Tibial nerve (tissue), 4 donors: ENCODE measurements at regions not wholly inside any gene's neighbourhood (a gene's known extent, or its start where the extent isn't known, plus 50 kb on each side); places are given as distances from the start of the nearest gene placed in this dataset.

Source experiments
- DNase-seq, 2 donors: peaks; one replicate each; pipeline ENCODE4 v3.0.0-alpha.2; 2019; ENCODE audit warnings: low spot score in 2 of 2
- H3K27ac ChIP-seq, 4 donors: fragments of 200-600 bp; sonication (generic) in 3 of 4; one replicate each; pipeline ENCODE4 v1.5.1; 2017 to 2019; ENCODE audit warnings: mild to moderate bottlenecking in 1 of 4
- H3K27me3 ChIP-seq, 2 donors: fragments of 200-600 bp; sonication (generic) in 1 of 2; one replicate each; pipeline versions ENCODE4 v1.5.1 to v1.6.0; 2017 to 2019
- H3K36me3 ChIP-seq, 3 donors: fragments of 200-600 bp; sonication (generic); one replicate each; pipeline ENCODE4 v1.5.1; 2018 to 2019
- H3K4me1 ChIP-seq, 4 donors: fragments of 200-600 bp; sonication (generic) in 3 of 4; one replicate each; pipeline ENCODE4 v1.5.1; 2017 to 2019
- H3K4me3 ChIP-seq, 4 donors: fragments of 200-600 bp; sonication (generic) in 3 of 4; one replicate each; pipeline ENCODE4 v1.5.1; 2017 to 2019; ENCODE audit warnings: mild to moderate bottlenecking in 1 of 4, moderate library complexity in 1 of 4
- H3K9me3 ChIP-seq, 4 donors: fragments of 200-600 bp; sonication (generic) in 3 of 4; one replicate each; pipeline ENCODE4 v1.5.1; 2017 to 2019
- CTCF ChIP-seq, 5 experiments: fragments of 200-600 bp in 3 of 5; fragments of 450-650 bp in 2 of 5; sonication (generic) in 3 of 5; IDR thresholded peaks; one replicate each; pipeline ENCODE4 v1.5.1; 2016 to 2019; ENCODE audit warnings: antibody characterized with exemption in 5 of 5, mild to moderate bottlenecking in 3 of 5, moderate library complexity in 2 of 5
- EP300 ChIP-seq, 2 donors: sonication (generic); formaldehyde crosslinking; IDR thresholded peaks; one replicate each; pipeline ENCODE4 v1.6.1; 2017; ENCODE audit warnings: antibody characterized with exemption in 2 of 2, mild to moderate bottlenecking in 1 of 2
- POLR2A ChIP-seq, 2 donors: fragments of 450-650 bp; IDR thresholded peaks; one replicate each; pipeline ENCODE4 v1.6.1; 2017; ENCODE audit warnings: antibody characterized with exemption in 2 of 2, mild to moderate bottlenecking in 2 of 2, moderate library complexity in 2 of 2
- WGBS, 2 donors: methylation state at CpG; one replicate each; pipeline ENCODE4 v1.1.5; 2018; 5-methylcytosine and 5-hydroxymethylcytosine counted together

DNA sequence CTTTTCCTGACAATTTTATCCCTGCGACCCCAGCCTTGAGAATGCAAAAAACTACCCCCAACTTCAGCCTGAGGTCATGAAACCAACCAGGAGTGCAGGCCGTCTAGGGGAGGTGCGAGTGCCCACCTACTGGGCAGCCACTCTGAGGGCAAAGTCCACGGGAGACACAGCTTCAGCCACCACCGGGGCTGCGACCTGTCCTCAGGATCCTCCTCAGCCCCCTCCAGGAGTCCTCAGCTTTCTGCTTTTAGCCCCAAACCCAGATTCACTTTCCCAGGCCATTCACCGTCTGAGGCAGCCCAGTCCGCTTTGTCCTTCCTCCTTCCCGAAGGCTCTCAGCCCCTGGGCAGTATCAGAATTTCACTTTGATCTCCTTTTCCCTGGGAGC lies 210.2 kb upstream of the TNP1 start:
- no peaks in the 10 kb centered on the region for H3K36me3 ChIP-seq
- no peak for DNase-seq
- no peaks in the 10 kb centered on the region for H3K27me3 ChIP-seq
- TF ChIP-seq POLR2A (IDR thresholded peaks at IDR 0.05) (no peak), CTCF (IDR thresholded peaks at IDR 0.05) (no peak), EP300 (IDR thresholded peaks at IDR 0.05) (no peak)
- peaks cover 0 to 3% (median under 1%) of the 10 kb centered on the region in 4 donors for H3K4me1 ChIP-seq
- no peak overlapping the region for H3K27ac ChIP-seq
- H3K4me3 ChIP-seq: no peak overlapping the region
- 88 to 91% methylated on average over 9 of the region's 9 CpGs for WGBS, 2 donors
- H3K9me3 ChIP-seq: no peaks in the 10 kb centered on the region

DNA sequence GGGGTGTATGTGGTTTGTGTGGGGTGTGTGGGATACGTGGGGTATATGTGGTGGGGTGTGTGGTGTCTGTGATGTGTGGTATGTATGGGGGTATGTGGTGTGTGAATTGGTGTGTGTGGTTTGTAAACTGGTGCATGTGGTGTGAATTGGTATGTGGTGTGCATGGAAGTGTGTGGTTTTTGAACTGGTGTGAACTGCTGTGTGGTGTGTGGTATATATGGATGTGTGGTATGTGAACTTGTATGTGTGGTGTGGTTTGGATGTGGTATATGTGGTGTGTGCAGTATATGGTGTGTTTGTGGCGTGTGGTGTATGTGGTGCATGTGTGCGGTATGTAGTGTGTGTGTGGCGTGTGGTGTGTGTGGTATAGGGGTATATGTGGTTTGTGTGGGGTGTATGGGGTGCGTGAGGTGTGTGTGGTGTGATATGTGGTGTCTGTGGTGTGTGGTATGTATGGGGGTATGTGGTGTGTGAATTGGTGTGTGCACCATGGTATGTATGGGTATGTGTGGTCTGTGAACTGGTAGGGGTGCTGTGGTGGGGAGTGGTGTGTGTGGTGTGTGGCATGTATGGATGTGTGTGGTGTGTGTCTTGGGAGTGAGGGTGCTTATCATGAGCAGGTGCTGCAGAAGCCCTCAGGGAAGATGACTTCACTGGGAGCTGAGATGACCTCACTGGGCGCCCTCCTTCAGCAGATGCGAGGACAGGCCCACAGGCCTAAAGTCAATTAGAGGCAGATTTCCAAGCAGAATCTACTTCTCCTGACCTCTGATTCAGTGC lies 209.6 kb upstream of the TNP1 start:
- Histone ChIP-seq H3K36me3 (no peaks in the 10 kb centered on the region), H3K9me3 (no peaks in the 10 kb centered on the region), H3K27me3 (no peaks in the 10 kb centered on the region), H3K4me1 (peaks cover 0 to under 1% (median 0%) of the 10 kb centered on the region in 4 donors), H3K4me3 (no peak overlapping the region), H3K27ac (no peak overlapping the region)
- DNase-seq: no peak
- WGBS, 2 donors: 96 to 97% methylated on average over 7 of the region's 7 CpGs
- no peak for TF ChIP-seq EP300 (IDR thresholded peaks at IDR 0.05)
- no peak for TF ChIP-seq CTCF (IDR thresholded peaks at IDR 0.05)
- TF ChIP-seq POLR2A (IDR thresholded peaks at IDR 0.05): no peak

- no peak for TF ChIP-seq EP300 (IDR thresholded peaks at IDR 0.05)
- no peak for TF ChIP-seq CTCF (IDR thresholded peaks at IDR 0.05)
- no peak for TF ChIP-seq POLR2A (IDR thresholded peaks at IDR 0.05)
Measured at GRCh38 chr2:217068677-217069250, 208.9 kb upstream of the TNP1 start.

GRCh38 chr2:217067787-217068186 lies 207.9 kb upstream of the TNP1 start:
- Histone ChIP-seq H3K4me3 (no peak overlapping the region), H3K27ac (no peak overlapping the region), H3K36me3 (no peaks in the 10 kb centered on the region), H3K9me3 (no peaks in the 10 kb centered on the region), H3K4me1 (peaks cover 0 to 5% (median 0%) of the 10 kb centered on the region in 4 donors), H3K27me3 (no peaks in the 10 kb centered on the region)
- 96 to 97% methylated on average over 6 of the region's 6 CpGs for WGBS, 2 donors
- TF ChIP-seq EP300 (IDR thresholded peaks at IDR 0.05) (no peak), POLR2A (IDR thresholded peaks at IDR 0.05) (no peak), CTCF (IDR thresholded peaks at IDR 0.05) (no peak)
- no peak for DNase-seq

More at GRCh38 chr2:217068677-217069250, 208.9 kb upstream of the TNP1 start:
- H3K36me3 ChIP-seq: no peaks in the 10 kb centered on the region
- no peaks in the 10 kb centered on the region for H3K9me3 ChIP-seq
- DNase-seq: no peak
- WGBS, 2 donors: 87 to 98% methylated on average over 6 of the region's 6 CpGs
- H3K27me3 ChIP-seq: no peaks in the 10 kb centered on the region
- no peak overlapping the region for H3K27ac ChIP-seq
- no peak overlapping the region for H3K4me3 ChIP-seq
- peaks cover 0 to 5% (median 0%) of the 10 kb centered on the region in 4 donors for H3K4me1 ChIP-seq

GRCh38 chr2:217066510-217067270 lies 206.8 kb upstream of the TNP1 start:
- Histone ChIP-seq H3K4me3 (no peak overlapping the region), H3K36me3 (no peaks in the 10 kb centered on the region), H3K27ac (no peak overlapping the region), H3K4me1 (peaks cover 0 to 5% (median 0%) of the 10 kb centered on the region in 4 donors), H3K27me3 (no peaks in the 10 kb centered on the region), H3K9me3 (no peaks in the 10 kb centered on the region)
- WGBS, 2 donors: 80 to 82% methylated on average over 21 of the region's 21 CpGs
- no peak for DNase-seq
- TF ChIP-seq EP300 (IDR thresholded peaks at IDR 0.05) (no peak), POLR2A (IDR thresholded peaks at IDR 0.05) (no peak), CTCF (IDR thresholded peaks at IDR 0.05) (no peak)
